GM13976 (cell line): ENCODE measurements at regions not wholly inside any gene's neighbourhood (a gene's known extent, or its start where the extent isn't known, plus 50 kb on each side); places are given as distances from the start of the nearest gene placed in this dataset.

Experiments
- DNase-seq: peaks from one replicate; pipeline ENCODE4 v3.0.0; 2012; ENCODE audit warnings: low spot score
- in situ Hi-C: fragments of 300-500 bp; cut with MboI; formaldehyde crosslinking; loops from one replicate; pipeline ENCODE4 v1.12.0; 2022; ENCODE audit warnings: low sequenced_read_pairs, mixed read lengths, inconsistent platforms; ENCODE audit not compliant: unreplicated experiment
- TF ChIP-seq, protein P1 (sequence below): IDR thresholded peaks from 2 replicates; pipeline ENCODE4 v1.5.1; 2012; ENCODE audit warnings: borderline replicate concordance, mild to moderate bottlenecking; ENCODE audit not compliant: insufficient read depth; ENCODE audit errors: extremely low read depth, missing control alignments, control extremely low read depth

DNA sequence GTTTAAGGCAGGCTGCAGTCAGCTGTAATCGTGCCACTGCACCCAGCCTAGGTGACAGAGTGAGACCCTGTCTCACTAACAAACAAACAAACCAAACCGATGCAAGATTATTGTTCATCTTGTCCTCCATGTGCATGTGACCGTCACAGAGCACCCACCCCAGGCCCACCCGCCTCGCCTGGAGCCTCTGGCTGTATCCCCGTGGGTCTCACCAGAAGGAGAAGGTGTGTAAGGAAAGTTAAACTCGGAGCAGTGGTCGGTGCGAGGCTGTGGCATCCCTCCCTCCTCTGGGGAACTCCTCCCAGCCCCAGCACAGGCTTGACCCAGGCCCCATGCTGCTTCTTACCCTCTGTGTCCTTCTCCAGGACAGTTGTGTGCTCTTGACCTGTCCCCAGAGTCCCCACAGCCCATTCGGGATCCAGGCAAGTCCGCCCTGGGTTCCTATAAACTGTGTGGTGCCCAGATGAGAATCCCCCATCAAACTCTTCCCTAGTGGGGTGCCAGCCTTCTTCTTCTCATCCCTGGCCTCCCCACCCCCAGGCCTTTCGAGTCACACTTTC is 318.4 kb downstream of the AJAP1 start:
- in situ Hi-C loops, result no loop called here
- TF ChIP-seq, protein P1, sequence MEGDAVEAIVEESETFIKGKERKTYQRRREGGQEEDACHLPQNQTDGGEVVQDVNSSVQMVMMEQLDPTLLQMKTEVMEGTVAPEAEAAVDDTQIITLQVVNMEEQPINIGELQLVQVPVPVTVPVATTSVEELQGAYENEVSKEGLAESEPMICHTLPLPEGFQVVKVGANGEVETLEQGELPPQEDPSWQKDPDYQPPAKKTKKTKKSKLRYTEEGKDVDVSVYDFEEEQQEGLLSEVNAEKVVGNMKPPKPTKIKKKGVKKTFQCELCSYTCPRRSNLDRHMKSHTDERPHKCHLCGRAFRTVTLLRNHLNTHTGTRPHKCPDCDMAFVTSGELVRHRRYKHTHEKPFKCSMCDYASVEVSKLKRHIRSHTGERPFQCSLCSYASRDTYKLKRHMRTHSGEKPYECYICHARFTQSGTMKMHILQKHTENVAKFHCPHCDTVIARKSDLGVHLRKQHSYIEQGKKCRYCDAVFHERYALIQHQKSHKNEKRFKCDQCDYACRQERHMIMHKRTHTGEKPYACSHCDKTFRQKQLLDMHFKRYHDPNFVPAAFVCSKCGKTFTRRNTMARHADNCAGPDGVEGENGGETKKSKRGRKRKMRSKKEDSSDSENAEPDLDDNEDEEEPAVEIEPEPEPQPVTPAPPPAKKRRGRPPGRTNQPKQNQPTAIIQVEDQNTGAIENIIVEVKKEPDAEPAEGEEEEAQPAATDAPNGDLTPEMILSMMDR, result no peak
- no peak for DNase-seq

DNA sequence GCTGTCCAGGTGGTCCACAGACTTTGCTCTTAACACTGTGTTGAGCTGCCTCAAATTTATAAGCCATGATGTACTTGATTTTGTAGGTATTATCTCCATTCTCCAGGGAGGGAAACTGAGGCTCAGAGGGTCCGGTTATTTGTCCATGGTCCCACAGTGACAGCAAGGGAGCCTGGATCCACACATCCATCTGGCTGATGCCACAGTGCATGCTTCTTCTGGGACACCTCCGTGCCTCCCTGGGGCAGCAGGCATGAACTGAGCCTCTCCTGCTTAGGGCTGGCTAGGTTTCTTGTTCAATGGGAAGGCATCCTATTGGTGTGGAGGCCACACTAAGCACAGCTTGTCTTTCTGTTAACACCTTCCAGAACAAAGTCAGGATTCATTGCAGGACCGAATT is 317.3 kb downstream of the AJAP1 start:
- no peak for DNase-seq
- in situ Hi-C loops, result no loop called here
- TF ChIP-seq, protein P1, result no peak

DNA sequence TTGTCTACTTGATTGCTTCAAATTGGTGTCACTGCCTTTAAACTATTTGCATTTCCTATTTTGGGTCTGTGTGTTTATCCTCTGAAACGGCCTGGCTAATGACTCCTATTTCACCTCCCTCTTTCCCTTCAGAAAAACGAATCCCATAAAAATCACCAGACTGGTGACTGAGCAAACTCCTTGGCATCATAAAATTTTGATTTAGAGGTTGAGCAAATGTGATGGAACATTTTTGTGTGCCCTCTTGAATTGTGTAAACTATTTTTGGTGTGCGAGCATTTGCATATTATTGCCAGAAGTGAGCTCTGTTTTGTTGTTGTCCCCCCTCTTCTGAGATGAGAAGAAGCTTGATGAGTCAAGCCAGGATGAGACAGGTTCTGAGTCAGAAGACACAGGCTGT is 316.1 kb downstream of the AJAP1 start:
- TF ChIP-seq, protein P1, result no peak
- in situ Hi-C loops, result no loop called here
- no peak for DNase-seq

DNA sequence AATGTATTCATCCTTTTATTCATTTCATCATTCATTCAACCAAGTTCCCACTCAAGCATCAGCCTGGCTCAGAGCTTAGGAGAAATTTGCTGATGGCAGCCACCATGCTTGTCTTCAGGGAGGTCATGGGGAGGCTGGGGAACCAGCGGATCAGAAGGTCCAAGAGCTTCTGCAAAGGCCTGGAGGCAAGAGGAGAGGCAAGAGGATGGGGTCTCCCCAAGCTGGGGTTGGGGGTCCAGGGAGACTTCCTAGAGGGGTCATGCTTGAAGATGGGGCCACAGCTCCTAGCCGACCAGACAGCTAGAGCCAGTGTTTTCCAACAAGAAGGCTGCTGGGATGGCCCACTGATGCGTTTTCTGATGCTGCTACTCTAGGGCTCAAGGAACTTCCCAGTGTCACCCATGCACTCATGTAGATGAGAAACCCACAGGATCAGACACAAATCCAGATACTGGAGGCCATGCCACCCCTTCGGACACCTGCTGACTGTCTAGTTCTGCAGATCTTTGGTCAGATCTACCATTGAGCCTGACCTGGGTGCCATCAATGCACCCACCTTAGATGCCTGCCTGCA is 315.2 kb downstream of the AJAP1 start:
- in situ Hi-C loops, result no loop called here
- TF ChIP-seq, protein P1, result no peak
- no peak for DNase-seq

DNA sequence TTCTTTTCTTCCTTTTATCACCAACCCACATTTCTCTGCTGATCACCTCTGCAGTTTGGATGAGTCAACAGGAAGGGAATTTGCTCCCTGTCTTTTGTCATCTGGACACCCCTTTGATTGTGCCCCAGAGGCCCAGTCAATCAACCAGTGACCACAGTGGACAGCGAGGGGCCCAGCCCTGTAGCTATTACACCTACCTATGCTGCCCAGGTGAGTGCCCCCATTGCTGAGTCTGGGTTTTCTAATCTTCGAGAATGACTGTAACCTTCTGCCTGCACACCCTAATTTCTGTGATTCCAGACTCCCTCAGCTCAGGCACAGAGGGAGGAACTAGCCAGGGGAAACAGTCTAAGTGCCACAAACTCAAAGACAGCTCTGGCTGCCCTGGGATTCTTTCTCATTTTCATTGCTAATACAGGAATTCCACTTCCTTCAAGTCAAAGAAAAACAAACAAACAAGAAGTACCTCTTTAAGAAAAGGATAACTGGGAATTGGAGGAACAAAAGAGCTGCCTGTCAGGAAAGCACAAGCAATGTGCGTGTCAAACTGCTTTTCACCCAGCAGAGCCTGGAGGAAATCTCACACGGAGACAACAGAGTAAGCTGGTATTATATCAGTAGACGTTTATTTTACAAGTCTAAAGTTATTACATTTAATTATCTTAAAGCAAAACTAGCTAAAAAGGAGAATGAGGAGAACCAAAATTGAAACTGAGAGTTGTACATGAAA is 311.1 kb downstream of the AJAP1 start:
- in situ Hi-C loops, result no loop called here
- TF ChIP-seq, protein P1, result no peak

DNA sequence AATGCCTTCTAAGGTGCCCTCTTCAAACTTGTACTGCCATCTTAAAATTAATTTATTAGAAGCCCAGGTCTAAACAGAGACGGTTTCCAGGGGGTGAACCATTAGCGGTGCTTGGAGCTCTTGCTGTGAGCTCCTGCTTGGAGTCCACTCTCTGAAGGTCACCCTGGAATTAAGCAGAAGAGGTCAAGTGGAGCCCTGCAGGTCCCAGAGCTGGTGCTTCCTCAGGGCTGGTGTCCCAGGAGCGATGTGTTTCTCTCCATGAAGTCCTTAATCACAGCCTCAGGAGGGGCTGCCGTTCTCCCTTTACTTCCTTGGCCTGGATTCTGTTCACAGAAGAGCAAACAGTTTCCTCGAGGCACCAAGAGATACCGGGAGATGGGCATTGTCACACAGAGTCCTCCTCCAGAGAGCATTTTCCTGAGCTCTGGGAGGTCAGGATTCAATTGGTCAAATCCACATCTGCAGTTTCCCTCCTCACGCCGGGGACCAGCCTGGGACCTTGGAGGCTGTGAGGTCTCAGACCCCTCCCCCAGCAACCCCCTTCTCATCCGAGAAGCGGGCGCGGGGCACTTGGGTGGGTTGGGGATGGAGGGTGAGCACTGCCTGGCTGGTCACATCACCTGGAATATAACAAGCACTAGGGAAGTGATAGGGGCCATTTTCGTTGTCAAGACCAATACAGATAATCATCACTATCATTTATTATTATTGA is 310.4 kb downstream of the AJAP1 start:
- in situ Hi-C loops, result no loop called here
- DNase-seq, result no peak
- TF ChIP-seq, protein P1, result no peak

More for the DNA sequence above, 311.1 kb downstream of the AJAP1 start:
- no peak for DNase-seq
